GM13977 (cell line): ENCODE measurements at regions not wholly inside any gene's neighbourhood (a gene's known extent, or its start where the extent isn't known, plus 50 kb on each side); places are given as distances from the start of the nearest gene placed in this dataset.
A peak's percentile ranks its signal among the peaks of the same experiment; 100 is the strongest.

Experiments used
- DNase-seq: peaks from one replicate; pipeline ENCODE4 v3.0.0; 2012; ENCODE audit warnings: low spot score
- in situ Hi-C: fragments of 300-500 bp; cut with MboI; formaldehyde crosslinking; loops from one replicate; pipeline ENCODE4 v1.12.0; 2022; ENCODE audit warnings: low sequenced_read_pairs, low pct_unique_long_range_greater_than_20kb, mixed read lengths, inconsistent platforms; ENCODE audit not compliant: unreplicated experiment
- TF ChIP-seq, protein P1 (sequence below): IDR thresholded peaks from 2 replicates; pipeline ENCODE4 v1.5.1; 2012; ENCODE audit warnings: mild to moderate bottlenecking, control low read depth; ENCODE audit not compliant: insufficient read depth; ENCODE audit errors: extremely low read depth, missing control alignments

DNA sequence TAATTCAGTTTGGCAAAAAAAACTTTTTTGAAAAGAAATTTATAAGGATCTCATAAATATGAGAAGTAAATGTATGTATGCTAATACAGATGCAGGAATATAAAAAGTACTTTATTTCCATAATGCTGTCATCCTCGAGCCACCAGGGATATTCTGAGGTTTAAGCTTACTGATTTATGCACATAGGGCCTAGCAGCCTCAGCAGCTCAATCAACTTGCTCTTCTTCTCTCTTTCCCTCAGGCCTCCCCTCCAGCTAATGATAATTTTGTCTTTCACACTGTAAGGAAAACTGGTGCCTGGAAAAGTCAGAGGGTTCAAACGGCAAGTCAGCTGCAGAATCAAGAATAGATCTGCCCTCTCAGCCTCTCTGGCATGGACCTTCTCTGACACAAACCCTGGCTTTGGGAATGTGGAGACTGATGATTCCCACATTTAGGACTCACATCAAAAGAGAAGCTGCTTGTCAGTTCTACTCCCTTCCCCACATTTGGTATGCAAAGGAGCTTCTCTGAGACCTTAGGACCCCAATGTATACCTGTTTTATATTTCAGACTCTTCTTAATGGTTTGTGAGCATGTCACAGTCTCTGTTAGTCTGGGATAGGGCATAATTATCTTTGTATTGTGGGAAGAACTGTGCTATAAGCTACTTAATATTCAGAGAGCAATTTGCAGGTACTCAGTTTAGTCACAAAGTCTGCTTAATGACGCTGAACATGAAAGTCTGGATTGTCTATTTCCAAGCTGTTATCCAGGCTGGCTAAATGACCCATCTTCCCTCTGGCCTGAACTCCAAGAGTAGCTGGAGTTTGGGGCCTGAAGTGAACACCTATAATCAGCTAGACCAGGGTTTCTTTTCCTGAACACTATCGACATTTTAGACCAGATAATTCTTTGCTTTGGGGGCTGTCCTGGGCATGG lies 52.1 kb upstream of the DIPK1A start:
- TF ChIP-seq, protein P1, sequence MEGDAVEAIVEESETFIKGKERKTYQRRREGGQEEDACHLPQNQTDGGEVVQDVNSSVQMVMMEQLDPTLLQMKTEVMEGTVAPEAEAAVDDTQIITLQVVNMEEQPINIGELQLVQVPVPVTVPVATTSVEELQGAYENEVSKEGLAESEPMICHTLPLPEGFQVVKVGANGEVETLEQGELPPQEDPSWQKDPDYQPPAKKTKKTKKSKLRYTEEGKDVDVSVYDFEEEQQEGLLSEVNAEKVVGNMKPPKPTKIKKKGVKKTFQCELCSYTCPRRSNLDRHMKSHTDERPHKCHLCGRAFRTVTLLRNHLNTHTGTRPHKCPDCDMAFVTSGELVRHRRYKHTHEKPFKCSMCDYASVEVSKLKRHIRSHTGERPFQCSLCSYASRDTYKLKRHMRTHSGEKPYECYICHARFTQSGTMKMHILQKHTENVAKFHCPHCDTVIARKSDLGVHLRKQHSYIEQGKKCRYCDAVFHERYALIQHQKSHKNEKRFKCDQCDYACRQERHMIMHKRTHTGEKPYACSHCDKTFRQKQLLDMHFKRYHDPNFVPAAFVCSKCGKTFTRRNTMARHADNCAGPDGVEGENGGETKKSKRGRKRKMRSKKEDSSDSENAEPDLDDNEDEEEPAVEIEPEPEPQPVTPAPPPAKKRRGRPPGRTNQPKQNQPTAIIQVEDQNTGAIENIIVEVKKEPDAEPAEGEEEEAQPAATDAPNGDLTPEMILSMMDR = no peak
- in situ Hi-C loops = no loop called here

DNA sequence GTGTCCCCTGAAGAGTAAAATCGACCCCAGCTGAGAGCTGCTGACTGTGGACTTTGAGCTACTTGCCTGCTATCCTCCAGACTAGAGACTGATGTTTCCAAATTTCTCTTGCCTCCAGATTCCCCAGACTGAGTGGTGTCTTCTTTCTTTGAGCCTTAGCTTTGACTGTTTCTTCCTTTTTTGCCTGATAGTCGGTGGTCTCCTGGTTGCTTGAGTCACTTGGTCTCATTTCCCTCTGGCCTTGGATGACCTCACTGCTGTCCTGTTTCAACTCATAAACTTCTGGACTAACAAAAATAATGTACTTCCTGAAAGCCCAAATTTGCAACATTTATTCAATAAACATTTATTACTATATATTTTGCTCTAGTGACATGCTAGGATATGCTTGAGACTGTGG lies 52.9 kb upstream of the DIPK1A start:
- DNase-seq = no peak
- in situ Hi-C loops = no loop called here
- TF ChIP-seq, protein P1 = no peak

More for the DNA sequence above, 52.1 kb upstream of the DIPK1A start:
- no peak for DNase-seq

DNA sequence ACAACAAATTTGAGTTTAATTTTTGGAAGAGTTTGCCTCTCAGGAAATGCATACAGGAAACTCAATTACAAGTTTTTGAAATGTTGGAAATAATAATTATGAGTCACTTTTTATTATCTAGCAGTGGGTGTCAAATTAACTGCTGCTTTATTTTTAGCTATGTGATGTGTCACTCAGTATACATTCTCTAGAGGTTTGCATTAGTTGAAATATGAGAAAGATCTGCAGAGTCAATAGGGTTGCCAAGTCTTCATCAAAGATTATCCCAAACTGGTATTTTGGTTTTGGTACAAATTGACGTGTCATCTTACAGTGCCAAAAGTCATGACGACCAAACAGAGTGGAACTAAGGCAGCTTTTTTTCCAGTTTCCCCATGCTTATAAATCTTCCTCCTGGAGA lies 54.3 kb upstream of the DIPK1A start:
- in situ Hi-C loops = no loop called here
- DNase-seq = no peak
- TF ChIP-seq, protein P1 = no peak

DNA sequence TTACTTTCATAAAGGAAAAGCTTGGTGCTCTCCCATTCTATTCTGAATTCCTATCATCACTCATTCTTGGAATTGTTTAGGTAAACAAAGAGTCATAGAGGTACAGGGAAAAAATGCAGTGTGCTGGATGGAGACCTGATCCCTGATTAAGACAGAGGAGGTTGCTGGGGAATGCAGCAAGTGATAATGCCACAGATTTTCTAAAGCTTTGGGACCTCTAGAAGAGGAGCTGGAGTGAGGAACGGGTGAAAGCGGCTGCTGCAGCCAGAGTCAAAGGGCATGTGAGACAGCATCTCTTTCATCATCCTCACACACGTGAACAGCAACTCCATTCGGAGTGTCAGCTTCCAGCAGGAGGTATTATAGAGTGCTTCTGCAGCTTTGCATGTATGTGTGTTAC lies 54.9 kb upstream of the DIPK1A start:
- no peak for DNase-seq
- TF ChIP-seq, protein P1 = no peak
- in situ Hi-C loops = no loop called here

DNA sequence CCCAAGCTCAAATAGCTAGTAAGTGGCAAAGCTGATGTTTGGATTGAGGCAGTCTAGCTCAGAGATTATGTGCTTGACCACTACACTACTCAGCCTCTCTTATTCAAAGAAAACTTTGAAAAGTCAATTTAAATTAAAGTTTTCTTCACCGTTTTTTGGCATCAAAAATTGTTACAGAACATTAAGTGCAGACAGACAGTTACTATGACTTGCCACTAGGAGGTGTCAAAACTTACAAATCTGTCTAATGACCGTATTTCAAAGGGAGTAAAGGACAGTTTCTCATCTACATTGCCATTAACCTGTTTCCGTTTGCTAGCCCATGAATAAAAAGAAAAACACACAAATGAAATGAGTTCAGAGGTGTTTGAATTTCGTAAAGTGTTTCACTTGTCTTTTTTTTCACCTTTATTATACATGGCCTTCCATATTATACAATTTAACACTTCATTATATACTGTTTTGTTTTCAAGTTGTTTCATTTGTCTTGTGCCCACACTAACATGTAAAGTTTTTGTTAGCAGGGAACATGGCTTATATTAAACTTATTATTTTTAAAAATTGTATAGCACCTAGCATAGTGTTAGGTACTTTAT lies 57.4 kb upstream of the MTF2 start:
- TF ChIP-seq, protein P1 = peak; percentile 73
- peak; percentile 61 for DNase-seq

DNA sequence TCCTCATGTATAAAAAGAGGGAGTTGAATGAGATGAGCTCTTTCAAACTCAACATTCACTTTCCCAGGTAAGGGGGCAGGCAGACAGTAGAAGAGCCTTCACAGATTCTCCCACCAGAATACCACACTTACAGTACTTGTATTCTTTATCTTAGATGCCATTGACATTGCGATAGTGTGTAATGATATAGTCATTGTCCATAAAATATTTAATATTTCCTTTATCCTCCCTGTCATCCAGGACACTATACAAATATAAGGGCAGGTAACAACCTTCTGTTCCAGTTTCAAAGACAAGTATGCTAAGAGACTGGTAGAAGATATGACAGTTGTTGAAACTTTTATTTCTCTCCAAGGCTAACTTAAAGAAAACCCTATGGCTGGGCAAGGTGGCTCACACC lies 56.5 kb upstream of the MTF2 start:
- in situ Hi-C loops = no loop called here

More for the DNA sequence above, 57.4 kb upstream of the MTF2 start:
- in situ Hi-C loops = no loop called here

More for the DNA sequence above, 56.5 kb upstream of the MTF2 start:
- TF ChIP-seq, protein P1 = no peak
- DNase-seq = no peak
